HEK293T (cell line): ENCODE measurements at regions not wholly inside any gene's neighbourhood (a gene's known extent, or its start where the extent isn't known, plus 50 kb on each side); places are given as distances from the start of the nearest gene placed in this dataset.

ENCODE experiments used
- CTCF ChIA-PET: fragments of 350-600 bp; formaldehyde crosslinking; extraction: SDS; loops from one replicate; lab custom pipeline; 2021; ENCODE audit warnings: antibody characterized with exemption, inconsistent platforms; lab: Yijun Ruan, JAX
- POLR2A ChIA-PET: fragments of 350-600 bp; formaldehyde crosslinking; extraction: SDS; loops from one replicate; lab custom pipeline; 2020; ENCODE audit warnings: antibody characterized with exemption, inconsistent platforms; lab: Yijun Ruan, JAX
- DNase-seq: peaks from one replicate; pipeline ENCODE4 v3.0.0; 2012; ENCODE audit warnings: mixed read lengths; ENCODE audit errors: extremely low spot score
- ARNT ChIP-seq: fragments of 450-650 bp; IDR thresholded peaks from 2 replicates; pipeline ENCODE4 v1.6.1; 2017; ENCODE audit warnings: mild to moderate bottlenecking
- BHLHE40 ChIP-seq: fragments of 450-650 bp; IDR thresholded peaks from 2 replicates; pipeline ENCODE4 v1.6.1; 2016; ENCODE audit warnings: mild to moderate bottlenecking, moderate library complexity, borderline replicate concordance
- CTBP1 ChIP-seq: fragments of 450-650 bp; IDR thresholded peaks from 2 replicates; pipeline ENCODE4 v1.6.1; 2016; ENCODE audit warnings: borderline replicate concordance
- ELF4 ChIP-seq: fragments of 450-650 bp; IDR thresholded peaks from 2 replicates; pipeline ENCODE4 v1.6.1; 2017; ENCODE audit warnings: antibody characterized with exemption
- FOXA1 ChIP-seq: fragments of 450-650 bp; IDR thresholded peaks from 2 replicates; pipeline ENCODE4 v1.6.1; 2016; ENCODE audit warnings: mild to moderate bottlenecking
- FOXK2 ChIP-seq: fragments of 450-650 bp; IDR thresholded peaks from 2 replicates; pipeline ENCODE4 v1.6.1; 2016; ENCODE audit warnings: mild to moderate bottlenecking
- FOXM1 ChIP-seq: fragments of 450-650 bp; IDR thresholded peaks from 2 replicates; pipeline ENCODE4 v1.6.1; 2017; ENCODE audit warnings: mild to moderate bottlenecking, borderline replicate concordance
- HDGF ChIP-seq: fragments of 450-650 bp; IDR thresholded peaks from 2 replicates; pipeline ENCODE4 v1.6.1; 2017; ENCODE audit warnings: antibody characterized with exemption, borderline replicate concordance
- L3MBTL2 ChIP-seq: fragments of 450-650 bp; conservative IDR thresholded peaks from 2 replicates; pipeline ENCODE4 v1.6.1; 2016; ENCODE audit warnings: mild to moderate bottlenecking
- LEF1 ChIP-seq: fragments of 450-650 bp; IDR thresholded peaks from 2 replicates; pipeline ENCODE4 v1.6.1; 2017; ENCODE audit warnings: mild to moderate bottlenecking, borderline replicate concordance
- NFRKB ChIP-seq: fragments of 450-650 bp; IDR thresholded peaks from 2 replicates; pipeline ENCODE4 v1.6.1; 2016; ENCODE audit warnings: mild to moderate bottlenecking, moderate library complexity
- PKNOX1 ChIP-seq: fragments of 450-650 bp; IDR thresholded peaks from 2 replicates; pipeline ENCODE4 v1.6.1; 2016
- SP1 ChIP-seq: fragments of 450-650 bp; IDR thresholded peaks from 2 replicates; pipeline ENCODE4 v1.6.1; 2017
- SUZ12 ChIP-seq: fragments of 450-650 bp; IDR thresholded peaks from 2 replicates; pipeline ENCODE4 v1.6.1; 2016; ENCODE audit warnings: mild to moderate bottlenecking
- TARDBP ChIP-seq: fragments of 450-650 bp; IDR thresholded peaks from 2 replicates; pipeline ENCODE4 v1.6.1; 2016
- ZNF384 ChIP-seq: fragments of 450-650 bp; IDR thresholded peaks from 2 replicates; pipeline ENCODE4 v1.6.1; 2016

- ChIA-PET POLR2A (no interaction called here), CTCF (no interaction called here)
- DNase-seq: no peak
- TF ChIP-seq CTBP1: no peak
- no peak for TF ChIP-seq FOXA1
- TF ChIP-seq SP1: no peak
- TF ChIP-seq ARNT: no peak
- no peak for TF ChIP-seq FOXM1
- no peak for TF ChIP-seq BHLHE40
- TF ChIP-seq ZNF384: no peak
- no peak for TF ChIP-seq SUZ12
- no peak for TF ChIP-seq ELF4
- no peak for TF ChIP-seq TARDBP
- TF ChIP-seq L3MBTL2: no peak
- no peak for TF ChIP-seq FOXK2
- TF ChIP-seq HDGF: no peak
- no peak for TF ChIP-seq NFRKB
Measured at GRCh38 chr2:206845877-206846276, 80.5 kb downstream of the FASTKD2 start.

- no peak for DNase-seq
- CTCF ChIA-PET: no interaction called here
- POLR2A ChIA-PET: no interaction called here
- TF ChIP-seq L3MBTL2 (no peak), CTBP1 (no peak), PKNOX1 (no peak), FOXM1 (no peak), SUZ12 (no peak), FOXA1 (no peak), BHLHE40 (no peak), HDGF (no peak), ELF4 (no peak), TARDBP (no peak), LEF1 (no peak), FOXK2 (no peak), SP1 (no peak), ARNT (no peak)
Measured at GRCh38 chr2:206846331-206846730, 80.9 kb downstream of the FASTKD2 start.

GRCh38 chr2:206846981-206847834, 81.8 kb downstream of the FASTKD2 start:
- CTCF ChIA-PET: no interaction called here
- no peak for TF ChIP-seq PKNOX1
- TF ChIP-seq NFRKB: no peak
- no peak for TF ChIP-seq CTBP1
- TF ChIP-seq FOXM1: no peak
- TF ChIP-seq ELF4: no peak
- no peak for TF ChIP-seq ZNF384
- no peak for TF ChIP-seq SUZ12
- no peak for TF ChIP-seq FOXK2
- TF ChIP-seq HDGF: no peak
- TF ChIP-seq LEF1: no peak
- TF ChIP-seq ARNT: no peak
- TF ChIP-seq L3MBTL2: no peak
- no peak for TF ChIP-seq FOXA1
- no peak for TF ChIP-seq SP1
- no peak for TF ChIP-seq TARDBP
- no peak for TF ChIP-seq BHLHE40
- POLR2A ChIA-PET: no interaction called here
- no peak for DNase-seq

DNA sequence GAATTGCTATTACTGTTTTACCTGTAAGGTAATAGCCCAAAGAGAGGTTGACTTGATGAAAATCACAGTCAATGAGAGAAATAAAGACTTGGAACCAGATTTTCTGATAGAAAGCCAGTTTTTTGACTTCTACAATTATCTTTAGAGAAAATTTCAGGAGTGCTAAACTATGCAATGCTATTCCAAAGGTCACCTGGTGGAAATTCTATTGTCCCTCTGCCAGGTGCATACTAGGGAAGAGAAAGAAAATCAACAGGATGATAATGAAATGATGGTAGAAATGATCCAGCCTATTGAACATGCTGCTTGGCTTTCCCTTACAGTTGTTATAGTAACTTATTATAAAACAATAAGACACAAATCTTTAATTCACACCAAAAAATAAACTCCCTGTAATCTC, 85.0 kb downstream of the FASTKD2 start:
- TF ChIP-seq HDGF (no peak), SUZ12 (no peak), FOXA1 (no peak), ELF4 (no peak), NFRKB (no peak), CTBP1 (no peak), TARDBP (no peak), FOXK2 (no peak), FOXM1 (no peak), ARNT (no peak)
- CTCF ChIA-PET: interaction anchor here (0.6 kb wide), 1 partner anchor 469 kb away, joined by 3 read pairs; no protein-coding TSS in a partner anchor
- POLR2A ChIA-PET: no interaction called here
- DNase-seq: no peak

DNA sequence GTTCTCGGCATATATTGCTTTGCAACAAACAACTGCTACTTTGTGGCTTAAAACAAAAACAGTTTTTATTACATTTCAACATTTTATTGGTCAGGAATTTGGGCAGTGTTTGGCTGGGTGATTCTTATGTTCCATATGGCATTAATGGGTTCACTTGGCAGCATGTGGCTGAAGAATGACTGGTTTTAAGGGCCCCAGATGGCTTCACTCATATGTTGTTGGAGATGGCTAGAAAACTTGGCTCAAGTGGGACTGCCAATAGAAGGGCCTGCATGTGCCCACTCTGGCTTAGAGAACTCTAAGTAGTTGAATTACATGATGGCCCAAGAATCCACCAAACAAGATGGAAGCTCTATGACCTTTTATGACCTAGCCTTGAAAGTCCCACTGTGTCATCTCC, 86.1 kb downstream of the FASTKD2 start:
- TF ChIP-seq ELF4: no peak
- TF ChIP-seq HDGF: no peak
- no peak for TF ChIP-seq ZNF384
- TF ChIP-seq NFRKB: no peak
- no peak for TF ChIP-seq BHLHE40
- TF ChIP-seq L3MBTL2: no peak
- ChIA-PET POLR2A (no interaction called here), CTCF (no interaction called here)
- DNase-seq: no peak

DNA sequence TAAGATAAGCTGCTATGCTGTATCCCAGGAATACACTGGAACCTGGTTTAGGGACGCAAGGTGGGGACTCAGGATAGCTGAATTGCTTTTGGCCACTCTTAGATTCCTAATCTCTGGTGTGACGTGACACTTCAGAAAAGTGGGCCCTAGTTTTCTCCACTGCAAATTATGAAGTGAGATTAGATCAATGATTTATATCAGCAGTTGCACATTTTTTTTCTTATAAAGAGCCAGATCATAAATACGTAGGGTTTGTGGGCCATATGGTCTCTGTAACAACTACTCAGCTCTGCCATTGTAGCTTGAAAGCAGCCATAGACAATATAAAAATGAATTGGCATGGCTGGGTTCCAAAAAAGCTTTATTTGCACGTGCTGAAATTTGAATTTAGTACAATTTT, 85.4 kb upstream of the CPO start:
- DNase-seq: no peak
- POLR2A ChIA-PET: no interaction called here
- CTCF ChIA-PET: interaction anchor here (0.6 kb wide), 1 partner anchor 24 kb away, joined by 4 read pairs; no protein-coding TSS in a partner anchor
- TF ChIP-seq FOXM1: no peak
- TF ChIP-seq HDGF: no peak
- TF ChIP-seq ARNT: no peak
- TF ChIP-seq LEF1: no peak
- no peak for TF ChIP-seq SP1
- no peak for TF ChIP-seq PKNOX1
- TF ChIP-seq BHLHE40: no peak
- no peak for TF ChIP-seq FOXA1
- TF ChIP-seq ZNF384: no peak
- no peak for TF ChIP-seq TARDBP
- no peak for TF ChIP-seq ELF4
- no peak for TF ChIP-seq CTBP1
- TF ChIP-seq FOXK2: no peak
- TF ChIP-seq NFRKB: no peak
- TF ChIP-seq L3MBTL2: no peak
- TF ChIP-seq SUZ12: no peak
